ENCODE measurements at regions not wholly inside any gene's neighbourhood (a gene's known extent, or its start where the extent isn't known, plus 50 kb on each side); places are given as distances from the start of the nearest gene placed in this dataset.

GRCh38 chr4:66522244-66522643, 852.0 kb upstream of the EPHA5 start:
- TF ChIP-seq CTCF (IDR thresholded peaks at IDR 0.05) (no peak), POLR2A (IDR thresholded peaks at IDR 0.05) (no peak)
